ENCODE measurements at regions not wholly inside any gene's neighbourhood (a gene's known extent, or its start where the extent isn't known, plus 50 kb on each side); places are given as distances from the start of the nearest gene placed in this dataset.

DNA sequence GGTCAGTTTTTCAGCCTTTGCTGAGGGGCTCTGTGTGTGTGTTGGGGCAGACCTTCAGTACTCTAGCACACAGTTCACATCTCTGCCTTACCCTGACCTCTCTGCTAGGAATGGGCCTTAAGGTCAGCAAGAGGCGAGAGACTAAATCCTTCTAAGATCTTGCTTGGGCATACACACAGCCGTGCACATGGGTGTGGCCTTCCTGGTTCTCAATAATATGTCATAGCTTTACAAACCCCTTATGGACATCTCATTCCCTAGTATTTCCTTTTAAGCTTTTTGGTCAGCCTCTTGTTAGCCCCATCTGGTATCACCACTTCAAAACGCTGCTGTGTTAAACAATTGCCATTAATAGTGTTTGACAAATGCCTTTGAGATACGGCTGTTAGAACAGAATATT is 69.4 kb upstream of the SPATA13 start:
- TF ChIP-seq, protein P1, sequence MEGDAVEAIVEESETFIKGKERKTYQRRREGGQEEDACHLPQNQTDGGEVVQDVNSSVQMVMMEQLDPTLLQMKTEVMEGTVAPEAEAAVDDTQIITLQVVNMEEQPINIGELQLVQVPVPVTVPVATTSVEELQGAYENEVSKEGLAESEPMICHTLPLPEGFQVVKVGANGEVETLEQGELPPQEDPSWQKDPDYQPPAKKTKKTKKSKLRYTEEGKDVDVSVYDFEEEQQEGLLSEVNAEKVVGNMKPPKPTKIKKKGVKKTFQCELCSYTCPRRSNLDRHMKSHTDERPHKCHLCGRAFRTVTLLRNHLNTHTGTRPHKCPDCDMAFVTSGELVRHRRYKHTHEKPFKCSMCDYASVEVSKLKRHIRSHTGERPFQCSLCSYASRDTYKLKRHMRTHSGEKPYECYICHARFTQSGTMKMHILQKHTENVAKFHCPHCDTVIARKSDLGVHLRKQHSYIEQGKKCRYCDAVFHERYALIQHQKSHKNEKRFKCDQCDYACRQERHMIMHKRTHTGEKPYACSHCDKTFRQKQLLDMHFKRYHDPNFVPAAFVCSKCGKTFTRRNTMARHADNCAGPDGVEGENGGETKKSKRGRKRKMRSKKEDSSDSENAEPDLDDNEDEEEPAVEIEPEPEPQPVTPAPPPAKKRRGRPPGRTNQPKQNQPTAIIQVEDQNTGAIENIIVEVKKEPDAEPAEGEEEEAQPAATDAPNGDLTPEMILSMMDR (conservative IDR thresholded peaks at IDR 0.05) = no peak
- TF ChIP-seq ZFX (IDR thresholded peaks at IDR 0.05) = no peak
